H1 (cell line): ENCODE measurements at regions not wholly inside any gene's neighbourhood (a gene's known extent, or its start where the extent isn't known, plus 50 kb on each side); places are given as distances from the start of the nearest gene placed in this dataset.

Experiments used
- MAFK ChIP-seq: IDR thresholded peaks from 2 replicates; pipeline ENCODE4 v1.6.1; 2012; ENCODE audit warnings: low read depth, mild to moderate bottlenecking, improper control_type of control experiment, low read length
- NRF1 ChIP-seq: IDR thresholded peaks from 2 replicates; pipeline ENCODE4 v1.6.1; 2011; ENCODE audit warnings: mild to moderate bottlenecking, low read depth, low read length, improper control_type of control experiment
- RAD21 ChIP-seq, 2 experiments: IDR thresholded peaks in 1 of 2; conservative IDR thresholded peaks in 1 of 2; 2 replicates each; pipeline ENCODE4 v1.6.1; 2011; ENCODE audit warnings: low read depth in 2 of 2, low read length in 2 of 2, improper control_type of control experiment in 1 of 2, inconsistent platforms in 1 of 2, mild to moderate bottlenecking in 1 of 2, moderate library complexity in 1 of 2
- SRF ChIP-seq: IDR thresholded peaks from 2 replicates; pipeline ENCODE4 v1.6.1; 2011; ENCODE audit warnings: mild to moderate bottlenecking, low read depth, low read length, moderate library complexity
- TBP ChIP-seq: IDR thresholded peaks from 2 replicates; pipeline ENCODE4 v1.6.1; 2011; ENCODE audit warnings: low read depth, low read length, improper control_type of control experiment

DNA sequence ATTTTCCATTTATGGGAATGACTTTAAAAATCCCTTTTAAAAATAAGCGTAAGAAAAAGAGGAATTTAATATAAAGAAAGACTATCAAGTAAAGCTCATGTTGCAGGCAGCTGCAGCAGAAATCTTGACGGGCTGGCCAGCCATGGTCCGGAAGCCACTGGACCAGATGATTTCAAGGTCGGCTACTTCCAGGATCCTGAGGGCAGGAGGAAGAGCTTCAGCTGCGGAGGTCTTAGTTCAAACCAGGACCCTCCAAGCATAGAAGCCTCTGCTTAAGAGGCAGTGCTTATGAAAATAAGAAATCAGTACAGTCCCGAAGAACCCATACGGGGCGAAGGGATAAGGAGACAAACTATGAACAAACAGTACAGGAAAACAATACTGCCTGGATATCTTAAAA is 220.2 kb upstream of the CELF2 start (continued):
- no peak for TF ChIP-seq SRF
- TF ChIP-seq RAD21 (IDR thresholded peaks at IDR 0.05 in 1 of 2, conservative IDR thresholded peaks at IDR 0.05 in 1 of 2; ENCODE audit: low read depth in 2 of 2, low read length in 2 of 2) = no peak
- no peak for TF ChIP-seq NRF1
- TF ChIP-seq MAFK = no peak
- no peak for TF ChIP-seq TBP
